HG02798 (cell line): ENCODE measurements at regions not wholly inside any gene's neighbourhood (a gene's known extent, or its start where the extent isn't known, plus 50 kb on each side); places are given as distances from the start of the nearest gene placed in this dataset.

Experiments used
- ATAC-seq: cut with Tn5 transposase; IDR thresholded peaks from one replicate; pipeline ENCODE4 v1.9.1; 2021; ENCODE audit warnings: mild to moderate bottlenecking; ENCODE audit not compliant: unreplicated experiment, poor library complexity

GRCh38 chr14:97655169-97655948, 858.2 kb downstream of the VRK1 start:
- no peak for ATAC-seq

- ATAC-seq, result no peak
These were observed 860.4 kb downstream of the VRK1 start for GRCh38 chr14:97657609-97658008.

- ATAC-seq, result no peak
These were observed 890.9 kb downstream of the VRK1 start for GRCh38 chr14:97687944-97688630.

- ATAC-seq, result no peak
These were observed 891.6 kb downstream of the VRK1 start for GRCh38 chr14:97688631-97689336.

GRCh38 chr14:97692084-97692483, 894.9 kb downstream of the VRK1 start:
- no peak for ATAC-seq

- no peak for ATAC-seq
These were observed 898.3 kb downstream of the VRK1 start for GRCh38 chr14:97695456-97695981.

GRCh38 chr14:97697772-97698171, 900.6 kb downstream of the VRK1 start:
- peak; percentile 49 for ATAC-seq

GRCh38 chr14:97699026-97699425, 901.8 kb downstream of the VRK1 start:
- no peak for ATAC-seq

- no peak for ATAC-seq
These were observed 906.0 kb downstream of the VRK1 start for GRCh38 chr14:97703006-97703760.

GRCh38 chr14:97704316-97704885, 907.2 kb downstream of the VRK1 start:
- ATAC-seq, result no peak

- ATAC-seq, result no peak
These were observed 907.9 kb downstream of the VRK1 start for GRCh38 chr14:97705107-97705506.

- ATAC-seq, result no peak
These were observed 908.8 kb downstream of the VRK1 start for GRCh38 chr14:97705976-97706375.

GRCh38 chr14:97706819-97707218, 909.6 kb downstream of the VRK1 start:
- ATAC-seq, result no peak

- ATAC-seq, result no peak
These were observed 910.4 kb downstream of the VRK1 start for GRCh38 chr14:97707603-97708002.

GRCh38 chr14:97709552-97709951, 912.4 kb downstream of the VRK1 start:
- ATAC-seq, result no peak

- ATAC-seq, result no peak
These were observed 913.5 kb downstream of the VRK1 start for GRCh38 chr14:97710726-97711125.

- no peak for ATAC-seq
These were observed 915.3 kb downstream of the VRK1 start for GRCh38 chr14:97712471-97712870.

GRCh38 chr14:97713023-97713422, 915.8 kb downstream of the VRK1 start:
- ATAC-seq, result no peak

- no peak for ATAC-seq
These were observed 921.8 kb downstream of the VRK1 start for GRCh38 chr14:97718886-97719442.

GRCh38 chr14:97719931-97720330, 922.7 kb downstream of the VRK1 start:
- no peak for ATAC-seq
